Epithelial cell of esophagus (primary cell): ENCODE measurements at regions not wholly inside any gene's neighbourhood (a gene's known extent, or its start where the extent isn't known, plus 50 kb on each side); places are given as distances from the start of the nearest gene placed in this dataset.

Experiments used
- DNase-seq: peaks from one replicate; pipeline ENCODE4 v3.0.0; 2010; ENCODE audit warnings: low read depth
- H3K4me3 ChIP-seq: 2 replicates; pipeline ENCODE4 v1.5.1; 2011; ENCODE audit warnings: mild to moderate bottlenecking, low read length, control low read depth
- TF ChIP-seq, protein P1 (sequence below): IDR thresholded peaks from 2 replicates; pipeline ENCODE4 v1.5.1; 2011; ENCODE audit warnings: low read depth, mild to moderate bottlenecking, low read length, control low read depth, inconsistent platforms; ENCODE audit not compliant: insufficient read depth; ENCODE audit errors: missing control alignments

DNA sequence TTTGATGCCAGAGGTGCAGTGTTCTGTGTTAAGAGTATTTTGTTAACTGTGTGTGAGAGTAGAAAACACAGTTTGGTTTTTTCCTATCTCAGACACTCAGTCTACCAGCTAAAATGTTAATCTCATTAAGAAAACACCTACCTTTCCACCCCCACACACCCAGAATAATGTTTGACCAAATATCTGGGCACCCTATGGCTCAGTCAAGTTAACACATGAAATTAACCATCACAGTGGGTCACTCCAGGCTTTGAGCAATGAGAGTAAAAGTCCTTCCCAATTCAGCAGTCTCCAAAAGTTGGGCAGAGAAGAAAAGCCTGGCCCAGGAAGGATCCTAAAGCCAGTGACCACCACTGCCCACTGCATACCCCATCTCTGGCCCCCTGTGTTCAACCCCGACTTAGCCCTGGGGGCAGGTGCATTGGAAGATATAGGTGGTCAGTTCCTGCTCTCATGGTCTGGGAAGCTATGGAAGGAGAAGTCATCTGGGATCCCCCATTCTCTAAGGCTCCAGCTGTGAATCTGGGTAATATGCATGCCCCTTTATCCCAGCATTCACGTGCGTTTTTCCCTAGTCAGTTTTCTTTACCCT is 50.2 kb upstream of the CSF3R start:
- no peak for DNase-seq
- TF ChIP-seq, protein P1, sequence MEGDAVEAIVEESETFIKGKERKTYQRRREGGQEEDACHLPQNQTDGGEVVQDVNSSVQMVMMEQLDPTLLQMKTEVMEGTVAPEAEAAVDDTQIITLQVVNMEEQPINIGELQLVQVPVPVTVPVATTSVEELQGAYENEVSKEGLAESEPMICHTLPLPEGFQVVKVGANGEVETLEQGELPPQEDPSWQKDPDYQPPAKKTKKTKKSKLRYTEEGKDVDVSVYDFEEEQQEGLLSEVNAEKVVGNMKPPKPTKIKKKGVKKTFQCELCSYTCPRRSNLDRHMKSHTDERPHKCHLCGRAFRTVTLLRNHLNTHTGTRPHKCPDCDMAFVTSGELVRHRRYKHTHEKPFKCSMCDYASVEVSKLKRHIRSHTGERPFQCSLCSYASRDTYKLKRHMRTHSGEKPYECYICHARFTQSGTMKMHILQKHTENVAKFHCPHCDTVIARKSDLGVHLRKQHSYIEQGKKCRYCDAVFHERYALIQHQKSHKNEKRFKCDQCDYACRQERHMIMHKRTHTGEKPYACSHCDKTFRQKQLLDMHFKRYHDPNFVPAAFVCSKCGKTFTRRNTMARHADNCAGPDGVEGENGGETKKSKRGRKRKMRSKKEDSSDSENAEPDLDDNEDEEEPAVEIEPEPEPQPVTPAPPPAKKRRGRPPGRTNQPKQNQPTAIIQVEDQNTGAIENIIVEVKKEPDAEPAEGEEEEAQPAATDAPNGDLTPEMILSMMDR, result no peak
- H3K4me3 ChIP-seq, result no peak overlapping the region
